Adrenal gland (tissue), 5 donors: ENCODE measurements at regions not wholly inside any gene's neighbourhood (a gene's known extent, or its start where the extent isn't known, plus 50 kb on each side); places are given as distances from the start of the nearest gene placed in this dataset.

Experiments
- CTCF ChIP-seq, 6 experiments: fragments of 450-650 bp in 4 of 6; fragments of 200-600 bp in 2 of 6; sonication (generic) in 1 of 6; IDR thresholded peaks; 1 replicate in 5 of 6; 2 replicates in 1 of 6; pipeline versions ENCODE4 v1.5.1 to v1.8.0; 2016 to 2021; ENCODE audit warnings: antibody characterized with exemption in 6 of 6, mild to moderate bottlenecking in 2 of 6, moderate library complexity in 1 of 6
- POLR2A ChIP-seq, 2 donors: fragments of 450-650 bp; IDR thresholded peaks; one replicate each; pipeline ENCODE4 v1.6.1; 2017; ENCODE audit warnings: antibody characterized with exemption in 2 of 2, mild to moderate bottlenecking in 2 of 2, moderate library complexity in 1 of 2
- donor health status: DM: no; HTN: no; CAD: no.

DNA sequence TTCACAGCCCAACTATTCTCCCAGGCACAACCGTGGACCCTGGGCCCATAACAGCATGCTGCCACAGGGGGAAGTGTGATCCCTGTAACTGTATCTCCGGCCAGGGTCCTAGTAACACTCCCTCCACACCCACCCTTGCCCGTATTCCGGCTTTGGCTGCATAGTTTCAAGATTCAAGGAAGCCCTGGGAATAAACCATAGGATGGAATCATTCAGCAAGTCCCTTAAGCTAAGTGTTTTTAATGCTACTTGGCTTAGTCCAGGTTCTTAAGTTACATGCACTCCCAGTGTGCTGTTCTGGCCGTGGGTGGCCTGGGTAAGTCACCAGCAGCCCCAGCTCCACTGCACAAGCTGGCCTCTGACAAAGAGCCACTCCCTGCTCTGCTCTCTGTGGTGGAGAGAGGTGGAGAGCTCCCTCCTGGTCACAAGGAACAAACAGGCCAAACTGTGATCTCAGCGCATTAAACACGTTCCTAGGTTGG, 532.4 kb upstream of the SGCG start:
- TF ChIP-seq CTCF (IDR thresholded peaks at IDR 0.05) (no peak), POLR2A (IDR thresholded peaks at IDR 0.05) (no peak)
